Adrenal gland (tissue), 5 donors: ENCODE measurements at regions not wholly inside any gene's neighbourhood (a gene's known extent, or its start where the extent isn't known, plus 50 kb on each side); places are given as distances from the start of the nearest gene placed in this dataset.

Experiments
- POLR2A ChIP-seq, 2 donors: fragments of 450-650 bp; IDR thresholded peaks; one replicate each; pipeline ENCODE4 v1.6.1; 2017; ENCODE audit warnings: antibody characterized with exemption in 2 of 2, mild to moderate bottlenecking in 2 of 2, moderate library complexity in 1 of 2
- TF ChIP-seq, protein P1 (sequence below), 6 experiments: fragments of 450-650 bp in 4 of 6; fragments of 200-600 bp in 2 of 6; sonication (generic) in 1 of 6; IDR thresholded peaks; 1 replicate in 5 of 6; 2 replicates in 1 of 6; pipeline versions ENCODE4 v1.5.1 to v1.8.0; 2016 to 2021; ENCODE audit warnings: antibody characterized with exemption in 6 of 6, mild to moderate bottlenecking in 2 of 6, moderate library complexity in 1 of 6
- donor health status: DM: no; HTN: no; CAD: no.

- TF ChIP-seq, protein P1, sequence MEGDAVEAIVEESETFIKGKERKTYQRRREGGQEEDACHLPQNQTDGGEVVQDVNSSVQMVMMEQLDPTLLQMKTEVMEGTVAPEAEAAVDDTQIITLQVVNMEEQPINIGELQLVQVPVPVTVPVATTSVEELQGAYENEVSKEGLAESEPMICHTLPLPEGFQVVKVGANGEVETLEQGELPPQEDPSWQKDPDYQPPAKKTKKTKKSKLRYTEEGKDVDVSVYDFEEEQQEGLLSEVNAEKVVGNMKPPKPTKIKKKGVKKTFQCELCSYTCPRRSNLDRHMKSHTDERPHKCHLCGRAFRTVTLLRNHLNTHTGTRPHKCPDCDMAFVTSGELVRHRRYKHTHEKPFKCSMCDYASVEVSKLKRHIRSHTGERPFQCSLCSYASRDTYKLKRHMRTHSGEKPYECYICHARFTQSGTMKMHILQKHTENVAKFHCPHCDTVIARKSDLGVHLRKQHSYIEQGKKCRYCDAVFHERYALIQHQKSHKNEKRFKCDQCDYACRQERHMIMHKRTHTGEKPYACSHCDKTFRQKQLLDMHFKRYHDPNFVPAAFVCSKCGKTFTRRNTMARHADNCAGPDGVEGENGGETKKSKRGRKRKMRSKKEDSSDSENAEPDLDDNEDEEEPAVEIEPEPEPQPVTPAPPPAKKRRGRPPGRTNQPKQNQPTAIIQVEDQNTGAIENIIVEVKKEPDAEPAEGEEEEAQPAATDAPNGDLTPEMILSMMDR (IDR thresholded peaks at IDR 0.05), result no peak
- TF ChIP-seq POLR2A (IDR thresholded peaks at IDR 0.05), result no peak
Measured at GRCh38 chr11:28412029-28412428, 303.8 kb downstream of the METTL15 start.
